HEK293 (cell line): ENCODE measurements at regions not wholly inside any gene's neighbourhood (a gene's known extent, or its start where the extent isn't known, plus 50 kb on each side); places are given as distances from the start of the nearest gene placed in this dataset.

Experiments used
- GFI1B ChIP-seq: fragments of 450-650 bp; formaldehyde crosslinking; IDR thresholded peaks from 2 replicates; pipeline ENCODE4 v1.5.1; 2016; ENCODE audit warnings: missing biosample characterization, missing genetic modification characterization
- MEIS1 ChIP-seq: sonication (generic); formaldehyde crosslinking; IDR thresholded peaks from 2 replicates; pipeline ENCODE4 v1.8.1; 2022; ENCODE audit warnings: missing genetic modification reagents, mild to moderate bottlenecking, borderline replicate concordance
- PRDM1 ChIP-seq: fragments of 450-650 bp; formaldehyde crosslinking; IDR thresholded peaks from 2 replicates; pipeline ENCODE4; 2016; ENCODE audit warnings: missing biosample characterization, missing genetic modification characterization
- SP2 ChIP-seq: fragments of 450-650 bp; formaldehyde crosslinking; IDR thresholded peaks from 2 replicates; pipeline ENCODE4 v1.5.1; 2016; ENCODE audit warnings: missing biosample characterization, missing genetic modification characterization
- ZBTB1 ChIP-seq: fragments of 450-650 bp; formaldehyde crosslinking; IDR thresholded peaks from 2 replicates; pipeline ENCODE4 v1.5.1; 2016; ENCODE audit warnings: missing biosample characterization, missing genetic modification characterization
- ZFHX2 ChIP-seq: fragments of 450-650 bp; formaldehyde crosslinking; conservative IDR thresholded peaks from 2 replicates; pipeline ENCODE4 v1.5.1; 2016; ENCODE audit warnings: missing biosample characterization, missing genetic modification characterization
- ZNF121 ChIP-seq: fragments of 450-650 bp; formaldehyde crosslinking; IDR thresholded peaks from 2 replicates; pipeline ENCODE4 v1.5.1; 2016; ENCODE audit warnings: missing biosample characterization, missing genetic modification characterization
- ZNF140 ChIP-seq: fragments of 450-650 bp; formaldehyde crosslinking; IDR thresholded peaks from 2 replicates; pipeline ENCODE4 v1.5.1; 2016; ENCODE audit warnings: missing biosample characterization, missing genetic modification characterization
- ZNF16 ChIP-seq: fragments of 450-650 bp; formaldehyde crosslinking; IDR thresholded peaks from 2 replicates; pipeline ENCODE4 v1.5.1; 2016; ENCODE audit warnings: low read depth, missing biosample characterization, missing genetic modification characterization
- ZNF184 ChIP-seq: fragments of 450-650 bp; IDR thresholded peaks from 2 replicates; pipeline ENCODE4 v1.5.1; 2018; ENCODE audit warnings: missing biosample characterization, mild to moderate bottlenecking, missing genetic modification characterization
- ZNF24 ChIP-seq: fragments of 450-650 bp; formaldehyde crosslinking; IDR thresholded peaks from 2 replicates; pipeline ENCODE4 v1.5.1; 2016; ENCODE audit warnings: missing biosample characterization, missing genetic modification characterization
- ZNF311 ChIP-seq: fragments of 450-650 bp; formaldehyde crosslinking; IDR thresholded peaks from 2 replicates; pipeline ENCODE4 v1.5.1; 2017; ENCODE audit warnings: missing biosample characterization, missing genetic modification characterization, borderline replicate concordance
- ZNF426 ChIP-seq: fragments of 450-650 bp; formaldehyde crosslinking; IDR thresholded peaks from 2 replicates; pipeline ENCODE4 v1.5.1; 2017; ENCODE audit warnings: missing biosample characterization, missing genetic modification characterization, mild to moderate bottlenecking, inconsistent platforms, moderate library complexity
- ZNF521 ChIP-seq: fragments of 450-650 bp; formaldehyde crosslinking; IDR thresholded peaks from 2 replicates; pipeline ENCODE4 v1.5.1; 2017; ENCODE audit warnings: missing biosample characterization, mild to moderate bottlenecking, missing genetic modification characterization
- ZNF529 ChIP-seq: fragments of 450-650 bp; formaldehyde crosslinking; IDR thresholded peaks from 2 replicates; pipeline ENCODE4 v1.5.1; 2017; ENCODE audit warnings: missing genetic modification characterization, missing biosample characterization; ENCODE audit not compliant: insufficient replicate concordance
- ZNF548 ChIP-seq: fragments of 450-650 bp; formaldehyde crosslinking; IDR thresholded peaks from 2 replicates; pipeline ENCODE4 v1.5.1; 2016; ENCODE audit warnings: missing biosample characterization, missing genetic modification characterization
- ZNF610 ChIP-seq: fragments of 450-650 bp; formaldehyde crosslinking; IDR thresholded peaks from 2 replicates; pipeline ENCODE4 v1.5.1; 2016; ENCODE audit warnings: missing biosample characterization, missing genetic modification characterization, borderline replicate concordance
- ZNF626 ChIP-seq: fragments of 450-650 bp; sonication (Bioruptor Pico); formaldehyde crosslinking; IDR thresholded peaks from 2 replicates; pipeline ENCODE4 v1.5.1; 2018; ENCODE audit warnings: missing biosample characterization, missing genetic modification characterization, inconsistent platforms
- ZNF660 ChIP-seq: fragments of 450-650 bp; IDR thresholded peaks from 2 replicates; pipeline ENCODE4 v1.5.1; 2018; ENCODE audit warnings: missing biosample characterization, mild to moderate bottlenecking, missing genetic modification characterization
- ZSCAN30 ChIP-seq: fragments of 450-650 bp; IDR thresholded peaks from 2 replicates; pipeline ENCODE4 v1.5.1; 2018; ENCODE audit warnings: missing biosample characterization, mild to moderate bottlenecking, missing genetic modification characterization, moderate library complexity
- TF ChIP-seq, protein P1 (sequence below): fragments of 450-650 bp; formaldehyde crosslinking; optimal IDR thresholded peaks from 2 replicates; pipeline ENCODE3; 2016; ENCODE audit warnings: missing biosample characterization, mild to moderate bottlenecking, missing genetic modification characterization
- TF ChIP-seq, protein P2 (sequence below): fragments of 450-650 bp; formaldehyde crosslinking; IDR thresholded peaks from 2 replicates; pipeline ENCODE4 v1.5.1; 2016; ENCODE audit warnings: missing biosample characterization, missing genetic modification characterization
- TF ChIP-seq, protein P3 (sequence below): fragments of 450-650 bp; formaldehyde crosslinking; IDR thresholded peaks from 2 replicates; pipeline ENCODE4 v1.5.1; 2016; ENCODE audit warnings: missing biosample characterization, missing genetic modification characterization
- TF ChIP-seq, protein P4 (sequence below): fragments of 450-650 bp; formaldehyde crosslinking; IDR thresholded peaks from 2 replicates; pipeline ENCODE4 v1.5.1; 2016; ENCODE audit warnings: missing biosample characterization, missing genetic modification characterization
- TF ChIP-seq, protein P5 (sequence below): fragments of 450-650 bp; formaldehyde crosslinking; conservative IDR thresholded peaks from 2 replicates; pipeline ENCODE4 v1.5.1; 2016; ENCODE audit warnings: low read depth, missing biosample characterization, missing genetic modification characterization
- TF ChIP-seq, protein P6 (sequence below): IDR thresholded peaks from 2 replicates; pipeline ENCODE4 v1.6.1; 2011; ENCODE audit warnings: mild to moderate bottlenecking, low read depth, low read length, borderline replicate concordance
- TF ChIP-seq, protein P7 (sequence below): fragments of 450-650 bp; formaldehyde crosslinking; IDR thresholded peaks from 2 replicates; pipeline ENCODE4 v1.5.1; 2016; ENCODE audit warnings: missing biosample characterization, missing genetic modification characterization

DNA sequence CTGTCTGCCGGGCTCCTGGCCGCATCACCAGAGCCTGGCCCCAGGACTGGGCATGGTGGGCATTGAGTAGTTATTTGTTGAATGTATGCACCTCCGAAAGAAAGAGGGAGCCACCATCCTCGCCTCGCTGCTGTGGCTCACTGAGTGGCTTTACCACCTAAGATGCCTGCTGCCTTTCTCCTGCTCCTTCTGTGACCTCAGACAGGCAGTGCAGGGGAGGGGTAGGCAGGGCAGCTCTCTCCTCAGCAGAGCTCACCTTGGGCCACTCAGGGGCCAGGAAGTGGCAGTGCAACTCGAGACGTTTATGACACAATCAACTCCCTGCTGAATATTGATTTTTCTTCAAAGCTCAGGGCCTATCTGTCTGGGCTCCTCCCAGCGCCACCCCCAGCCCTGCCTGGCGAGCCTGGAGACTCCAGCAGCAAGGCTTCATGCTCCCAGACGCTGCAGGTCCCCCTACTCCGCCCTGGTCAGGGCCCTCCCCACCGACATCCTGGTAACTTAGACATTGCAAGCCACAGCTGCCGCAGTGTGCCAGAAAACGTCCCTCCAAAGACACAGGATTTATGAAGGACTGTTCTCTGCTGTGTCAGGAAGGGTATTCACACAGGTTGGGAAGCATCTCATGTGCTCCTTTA lies 84.3 kb upstream of the DIO3 start (continued):
- TF ChIP-seq SP2 (no peak), ZNF660 (tag by site-specific recombination) (peak; percentile 67), MEIS1 (CRISPR knock-in tag) (no peak), ZSCAN30 (tag by site-specific recombination) (peak; percentile 60; the same call in 1 of the 2 replicates), ZBTB1 (tag by site-specific recombination) (no peak), ZNF626 (tag by site-specific recombination) (no peak), ZNF121 (tag by site-specific recombination) (no peak), ZNF184 (tag by site-specific recombination) (no peak), ZNF529 (tag by site-specific recombination) (no peak), ZNF16 (tag by site-specific recombination) (no peak), ZNF521 (no peak), ZNF140 (no peak), ZFHX2 (peak; percentile 41; the same call in 1 of the 2 replicates), PRDM1 (tag by site-specific recombination) (peak; percentile 75), ZNF610 (no peak), ZNF311 (tag by site-specific recombination) (no peak), ZNF548 (tag by site-specific recombination) (no peak), ZNF426 (no peak), ZNF24 (tag by site-specific recombination) (peak; percentile 75; the same call in 1 of the 2 replicates), GFI1B (tag by site-specific recombination) (no peak)
- TF ChIP-seq, protein P1, sequence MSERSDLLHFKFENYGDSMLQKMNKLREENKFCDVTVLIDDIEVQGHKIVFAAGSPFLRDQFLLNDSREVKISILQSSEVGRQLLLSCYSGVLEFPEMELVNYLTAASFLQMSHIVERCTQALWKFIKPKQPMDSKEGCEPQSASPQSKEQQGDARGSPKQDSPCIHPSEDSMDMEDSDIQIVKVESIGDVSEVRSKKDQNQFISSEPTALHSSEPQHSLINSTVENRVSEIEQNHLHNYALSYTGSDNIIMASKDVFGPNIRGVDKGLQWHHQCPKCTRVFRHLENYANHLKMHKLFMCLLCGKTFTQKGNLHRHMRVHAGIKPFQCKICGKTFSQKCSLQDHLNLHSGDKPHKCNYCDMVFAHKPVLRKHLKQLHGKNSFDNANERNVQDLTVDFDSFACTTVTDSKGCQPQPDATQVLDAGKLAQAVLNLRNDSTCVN (tag by site-specific recombination), result no peak
- TF ChIP-seq, protein P2, sequence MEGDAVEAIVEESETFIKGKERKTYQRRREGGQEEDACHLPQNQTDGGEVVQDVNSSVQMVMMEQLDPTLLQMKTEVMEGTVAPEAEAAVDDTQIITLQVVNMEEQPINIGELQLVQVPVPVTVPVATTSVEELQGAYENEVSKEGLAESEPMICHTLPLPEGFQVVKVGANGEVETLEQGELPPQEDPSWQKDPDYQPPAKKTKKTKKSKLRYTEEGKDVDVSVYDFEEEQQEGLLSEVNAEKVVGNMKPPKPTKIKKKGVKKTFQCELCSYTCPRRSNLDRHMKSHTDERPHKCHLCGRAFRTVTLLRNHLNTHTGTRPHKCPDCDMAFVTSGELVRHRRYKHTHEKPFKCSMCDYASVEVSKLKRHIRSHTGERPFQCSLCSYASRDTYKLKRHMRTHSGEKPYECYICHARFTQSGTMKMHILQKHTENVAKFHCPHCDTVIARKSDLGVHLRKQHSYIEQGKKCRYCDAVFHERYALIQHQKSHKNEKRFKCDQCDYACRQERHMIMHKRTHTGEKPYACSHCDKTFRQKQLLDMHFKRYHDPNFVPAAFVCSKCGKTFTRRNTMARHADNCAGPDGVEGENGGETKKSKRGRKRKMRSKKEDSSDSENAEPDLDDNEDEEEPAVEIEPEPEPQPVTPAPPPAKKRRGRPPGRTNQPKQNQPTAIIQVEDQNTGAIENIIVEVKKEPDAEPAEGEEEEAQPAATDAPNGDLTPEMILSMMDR, result no peak
- TF ChIP-seq, protein P3, sequence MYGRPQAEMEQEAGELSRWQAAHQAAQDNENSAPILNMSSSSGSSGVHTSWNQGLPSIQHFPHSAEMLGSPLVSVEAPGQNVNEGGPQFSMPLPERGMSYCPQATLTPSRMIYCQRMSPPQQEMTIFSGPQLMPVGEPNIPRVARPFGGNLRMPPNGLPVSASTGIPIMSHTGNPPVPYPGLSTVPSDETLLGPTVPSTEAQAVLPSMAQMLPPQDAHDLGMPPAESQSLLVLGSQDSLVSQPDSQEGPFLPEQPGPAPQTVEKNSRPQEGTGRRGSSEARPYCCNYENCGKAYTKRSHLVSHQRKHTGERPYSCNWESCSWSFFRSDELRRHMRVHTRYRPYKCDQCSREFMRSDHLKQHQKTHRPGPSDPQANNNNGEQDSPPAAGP (tag by site-specific recombination), result peak; percentile 57
- TF ChIP-seq, protein P4, sequence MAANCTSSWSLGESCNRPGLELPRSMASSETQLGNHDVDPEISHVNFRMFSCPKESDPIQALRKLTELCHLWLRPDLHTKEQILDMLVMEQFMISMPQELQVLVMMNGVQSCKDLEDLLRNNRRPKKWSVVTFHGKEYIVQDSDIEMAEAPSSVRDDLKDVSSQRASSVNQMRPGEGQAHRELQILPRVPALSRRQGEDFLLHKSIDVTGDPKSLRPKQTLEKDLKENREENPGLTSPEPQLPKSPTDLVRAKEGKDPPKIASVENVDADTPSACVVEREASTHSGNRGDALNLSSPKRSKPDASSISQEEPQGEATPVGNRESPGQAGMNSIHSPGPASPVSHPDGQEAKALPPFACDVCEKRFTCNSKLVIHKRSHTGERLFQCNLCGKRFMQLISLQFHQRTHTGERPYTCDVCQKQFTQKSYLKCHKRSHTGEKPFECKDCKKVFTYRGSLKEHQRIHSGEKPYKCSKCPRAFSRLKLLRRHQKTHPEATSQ (tag by site-specific recombination), result no peak
- TF ChIP-seq, protein P5, sequence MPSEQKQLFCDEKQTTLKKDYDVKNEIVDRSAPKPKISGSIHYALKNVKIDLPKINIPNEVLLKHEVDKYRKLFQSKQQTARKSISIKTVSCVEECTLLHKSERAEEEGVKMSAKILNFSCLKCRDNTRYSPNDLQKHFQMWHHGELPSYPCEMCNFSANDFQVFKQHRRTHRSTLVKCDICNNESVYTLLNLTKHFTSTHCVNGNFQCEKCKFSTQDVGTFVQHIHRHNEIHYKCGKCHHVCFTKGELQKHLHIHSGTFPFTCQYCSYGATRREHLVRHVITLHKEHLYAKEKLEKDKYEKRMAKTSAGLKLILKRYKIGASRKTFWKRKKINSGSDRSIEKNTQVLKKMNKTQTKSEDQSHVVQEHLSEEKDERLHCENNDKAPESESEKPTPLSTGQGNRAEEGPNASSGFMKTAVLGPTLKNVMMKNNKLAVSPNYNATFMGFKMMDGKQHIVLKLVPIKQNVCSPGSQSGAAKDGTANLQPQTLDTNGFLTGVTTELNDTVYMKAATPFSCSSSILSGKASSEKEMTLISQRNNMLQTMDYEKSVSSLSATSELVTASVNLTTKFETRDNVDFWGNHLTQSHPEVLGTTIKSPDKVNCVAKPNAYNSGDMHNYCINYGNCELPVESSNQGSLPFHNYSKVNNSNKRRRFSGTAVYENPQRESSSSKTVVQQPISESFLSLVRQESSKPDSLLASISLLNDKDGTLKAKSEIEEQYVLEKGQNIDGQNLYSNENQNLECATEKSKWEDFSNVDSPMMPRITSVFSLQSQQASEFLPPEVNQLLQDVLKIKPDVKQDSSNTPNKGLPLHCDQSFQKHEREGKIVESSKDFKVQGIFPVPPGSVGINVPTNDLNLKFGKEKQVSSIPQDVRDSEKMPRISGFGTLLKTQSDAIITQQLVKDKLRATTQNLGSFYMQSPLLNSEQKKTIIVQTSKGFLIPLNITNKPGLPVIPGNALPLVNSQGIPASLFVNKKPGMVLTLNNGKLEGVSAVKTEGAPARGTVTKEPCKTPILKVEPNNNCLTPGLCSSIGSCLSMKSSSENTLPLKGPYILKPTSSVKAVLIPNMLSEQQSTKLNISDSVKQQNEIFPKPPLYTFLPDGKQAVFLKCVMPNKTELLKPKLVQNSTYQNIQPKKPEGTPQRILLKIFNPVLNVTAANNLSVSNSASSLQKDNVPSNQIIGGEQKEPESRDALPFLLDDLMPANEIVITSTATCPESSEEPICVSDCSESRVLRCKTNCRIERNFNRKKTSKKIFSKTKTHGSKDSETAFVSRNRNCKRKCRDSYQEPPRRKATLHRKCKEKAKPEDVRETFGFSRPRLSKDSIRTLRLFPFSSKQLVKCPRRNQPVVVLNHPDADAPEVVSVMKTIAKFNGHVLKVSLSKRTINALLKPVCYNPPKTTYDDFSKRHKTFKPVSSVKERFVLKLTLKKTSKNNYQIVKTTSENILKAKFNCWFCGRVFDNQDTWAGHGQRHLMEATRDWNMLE, result no peak
- TF ChIP-seq, protein P6, sequence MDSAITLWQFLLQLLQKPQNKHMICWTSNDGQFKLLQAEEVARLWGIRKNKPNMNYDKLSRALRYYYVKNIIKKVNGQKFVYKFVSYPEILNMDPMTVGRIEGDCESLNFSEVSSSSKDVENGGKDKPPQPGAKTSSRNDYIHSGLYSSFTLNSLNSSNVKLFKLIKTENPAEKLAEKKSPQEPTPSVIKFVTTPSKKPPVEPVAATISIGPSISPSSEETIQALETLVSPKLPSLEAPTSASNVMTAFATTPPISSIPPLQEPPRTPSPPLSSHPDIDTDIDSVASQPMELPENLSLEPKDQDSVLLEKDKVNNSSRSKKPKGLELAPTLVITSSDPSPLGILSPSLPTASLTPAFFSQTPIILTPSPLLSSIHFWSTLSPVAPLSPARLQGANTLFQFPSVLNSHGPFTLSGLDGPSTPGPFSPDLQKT, result no peak
- TF ChIP-seq, protein P7, sequence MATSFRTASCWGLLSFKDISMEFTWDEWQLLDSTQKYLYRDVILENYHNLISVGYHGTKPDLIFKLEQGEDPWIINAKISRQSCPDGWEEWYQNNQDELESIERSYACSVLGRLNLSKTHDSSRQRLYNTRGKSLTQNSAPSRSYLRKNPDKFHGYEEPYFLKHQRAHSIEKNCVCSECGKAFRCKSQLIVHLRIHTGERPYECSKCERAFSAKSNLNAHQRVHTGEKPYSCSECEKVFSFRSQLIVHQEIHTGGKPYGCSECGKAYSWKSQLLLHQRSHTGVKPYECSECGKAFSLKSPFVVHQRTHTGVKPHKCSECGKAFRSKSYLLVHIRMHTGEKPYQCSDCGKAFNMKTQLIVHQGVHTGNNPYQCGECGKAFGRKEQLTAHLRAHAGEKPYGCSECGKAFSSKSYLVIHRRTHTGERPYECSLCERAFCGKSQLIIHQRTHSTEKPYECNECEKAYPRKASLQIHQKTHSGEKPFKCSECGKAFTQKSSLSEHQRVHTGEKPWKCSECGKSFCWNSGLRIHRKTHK (tag by site-specific recombination), result no peak
